H1 (cell line): ENCODE measurements at regions not wholly inside any gene's neighbourhood (a gene's known extent, or its start where the extent isn't known, plus 50 kb on each side); places are given as distances from the start of the nearest gene placed in this dataset.

ENCODE experiments used
- BACH1 ChIP-seq: IDR thresholded peaks from 2 replicates; pipeline ENCODE4 v1.6.1; 2012; ENCODE audit warnings: low read length, improper control_type of control experiment
- CHD7 ChIP-seq: fragments of 300-600 bp; sonication (generic); IDR thresholded peaks from 2 replicates; pipeline ENCODE4 v1.7.1; 2012; ENCODE audit warnings: low read length, moderate library complexity, mild to moderate bottlenecking, inconsistent platforms; ENCODE audit not compliant: insufficient replicate concordance
- EZH2 ChIP-seq: fragments of 200-600 bp; sonication (generic); IDR thresholded peaks from 2 replicates; pipeline ENCODE4 v1.7.1; 2012; ENCODE audit warnings: low read depth, mild to moderate bottlenecking, moderate library complexity, low read length, inconsistent platforms; ENCODE audit not compliant: severe bottlenecking
- FOSL1 ChIP-seq: IDR thresholded peaks from 2 replicates; pipeline ENCODE4 v1.6.1; 2011; ENCODE audit warnings: mild to moderate bottlenecking, low read depth, low read length, moderate library complexity; ENCODE audit not compliant: insufficient read depth
- GABPA ChIP-seq: IDR thresholded peaks from 2 replicates; pipeline ENCODE4 v1.6.1; 2011; ENCODE audit warnings: mild to moderate bottlenecking, low read length, moderate library complexity, borderline replicate concordance; ENCODE audit not compliant: insufficient read depth
- HDAC6 ChIP-seq: IDR thresholded peaks from one replicate; pipeline ENCODE4 v1.7.1; 2012; ENCODE audit warnings: low read depth, mild to moderate bottlenecking, inconsistent platforms, low read length, moderate library complexity
- KDM4A ChIP-seq: IDR thresholded peaks from one replicate; pipeline ENCODE4 v1.7.1; 2012; ENCODE audit warnings: low read depth, mild to moderate bottlenecking, moderate library complexity, low read length, inconsistent platforms; ENCODE audit not compliant: severe bottlenecking
- MAX ChIP-seq: IDR thresholded peaks from 2 replicates; pipeline ENCODE4 v1.6.1; 2012; ENCODE audit warnings: inconsistent platforms
- NANOG ChIP-seq: IDR thresholded peaks from 2 replicates; pipeline ENCODE4 v1.6.1; 2011; ENCODE audit warnings: low read length, low read depth, mild to moderate bottlenecking, inconsistent platforms; ENCODE audit not compliant: insufficient read depth, poor library complexity, severe bottlenecking
- POLR2A ChIP-seq, 2 experiments: IDR thresholded peaks; 1 replicate in 1 of 2; 2 replicates in 1 of 2; pipeline ENCODE4 v1.6.1; 2011; ENCODE audit warnings: low read depth in 2 of 2, low read length in 2 of 2, mild to moderate bottlenecking in 2 of 2; ENCODE audit errors: control extremely low read depth in 1 of 2
- SIX5 ChIP-seq: IDR thresholded peaks from 2 replicates; pipeline ENCODE4 v1.6.1; 2011; ENCODE audit warnings: mild to moderate bottlenecking, low read depth, low read length
- SP4 ChIP-seq: IDR thresholded peaks from 2 replicates; pipeline ENCODE4 v1.6.1; 2012; ENCODE audit warnings: low read length, inconsistent platforms
- TCF12 ChIP-seq: IDR thresholded peaks from 2 replicates; pipeline ENCODE4 v1.6.1; 2011; ENCODE audit warnings: low read depth, mild to moderate bottlenecking, low read length

DNA sequence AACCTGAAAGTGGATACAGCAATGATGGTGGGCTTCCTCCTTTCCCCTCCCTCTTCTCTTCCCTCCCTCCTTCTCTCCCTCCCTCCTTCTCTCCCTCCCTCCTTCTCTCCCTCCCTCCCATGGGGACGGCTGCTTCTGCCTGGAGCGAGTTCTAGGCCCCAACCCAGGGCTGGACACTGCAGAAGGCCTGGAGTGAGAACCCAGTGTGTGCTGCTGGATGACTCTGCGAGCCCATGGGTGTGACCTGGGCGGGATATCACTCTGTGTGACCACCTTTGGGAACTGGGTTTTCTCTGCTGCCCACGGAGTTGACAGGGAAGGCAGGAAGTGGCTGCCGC, 242.6 kb upstream of the GSE1 start (continued):
- no peak for TF ChIP-seq CHD7
- no peak for TF ChIP-seq KDM4A
- no peak for TF ChIP-seq BACH1
- TF ChIP-seq GABPA = no peak
- no peak for TF ChIP-seq POLR2A (IDR thresholded peaks at IDR 0.05; ENCODE audit: control extremely low read depth in 1 of 2, low read depth in 2 of 2, low read length in 2 of 2)
- no peak for TF ChIP-seq MAX
- TF ChIP-seq EZH2 = no peak
- no peak for TF ChIP-seq FOSL1
- no peak for TF ChIP-seq SIX5
- TF ChIP-seq TCF12 = no peak
- TF ChIP-seq SP4 = no peak
- TF ChIP-seq HDAC6 = no peak
- TF ChIP-seq NANOG = no peak
